Testis (tissue), 2 donors: ENCODE measurements at regions not wholly inside any gene's neighbourhood (a gene's known extent, or its start where the extent isn't known, plus 50 kb on each side); places are given as distances from the start of the nearest gene placed in this dataset.

Source experiments
- POLR2A ChIP-seq: fragments of 450-650 bp; IDR thresholded peaks from one replicate; pipeline ENCODE4 v1.6.1; 2017; ENCODE audit warnings: antibody characterized with exemption, mild to moderate bottlenecking, moderate library complexity
- TF ChIP-seq, protein P1 (sequence below), 3 experiments: fragments of 450-650 bp in 2 of 3; fragments of 200-600 bp in 1 of 3; sonication (generic) in 1 of 3; IDR thresholded peaks; one replicate each; pipeline ENCODE4 v1.5.1; 2016 to 2019; ENCODE audit warnings: antibody characterized with exemption in 3 of 3, mild to moderate bottlenecking in 2 of 3, moderate library complexity in 1 of 3

- TF ChIP-seq, protein P1, sequence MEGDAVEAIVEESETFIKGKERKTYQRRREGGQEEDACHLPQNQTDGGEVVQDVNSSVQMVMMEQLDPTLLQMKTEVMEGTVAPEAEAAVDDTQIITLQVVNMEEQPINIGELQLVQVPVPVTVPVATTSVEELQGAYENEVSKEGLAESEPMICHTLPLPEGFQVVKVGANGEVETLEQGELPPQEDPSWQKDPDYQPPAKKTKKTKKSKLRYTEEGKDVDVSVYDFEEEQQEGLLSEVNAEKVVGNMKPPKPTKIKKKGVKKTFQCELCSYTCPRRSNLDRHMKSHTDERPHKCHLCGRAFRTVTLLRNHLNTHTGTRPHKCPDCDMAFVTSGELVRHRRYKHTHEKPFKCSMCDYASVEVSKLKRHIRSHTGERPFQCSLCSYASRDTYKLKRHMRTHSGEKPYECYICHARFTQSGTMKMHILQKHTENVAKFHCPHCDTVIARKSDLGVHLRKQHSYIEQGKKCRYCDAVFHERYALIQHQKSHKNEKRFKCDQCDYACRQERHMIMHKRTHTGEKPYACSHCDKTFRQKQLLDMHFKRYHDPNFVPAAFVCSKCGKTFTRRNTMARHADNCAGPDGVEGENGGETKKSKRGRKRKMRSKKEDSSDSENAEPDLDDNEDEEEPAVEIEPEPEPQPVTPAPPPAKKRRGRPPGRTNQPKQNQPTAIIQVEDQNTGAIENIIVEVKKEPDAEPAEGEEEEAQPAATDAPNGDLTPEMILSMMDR (IDR thresholded peaks at IDR 0.05): no peak
- no peak for TF ChIP-seq POLR2A
Observed at GRCh38 chr7:156459067-156459466, 181.5 kb upstream of the RNF32 start.
